ENCODE measurements at regions not wholly inside any gene's neighbourhood (a gene's known extent, or its start where the extent isn't known, plus 50 kb on each side); places are given as distances from the start of the nearest gene placed in this dataset.

DNA sequence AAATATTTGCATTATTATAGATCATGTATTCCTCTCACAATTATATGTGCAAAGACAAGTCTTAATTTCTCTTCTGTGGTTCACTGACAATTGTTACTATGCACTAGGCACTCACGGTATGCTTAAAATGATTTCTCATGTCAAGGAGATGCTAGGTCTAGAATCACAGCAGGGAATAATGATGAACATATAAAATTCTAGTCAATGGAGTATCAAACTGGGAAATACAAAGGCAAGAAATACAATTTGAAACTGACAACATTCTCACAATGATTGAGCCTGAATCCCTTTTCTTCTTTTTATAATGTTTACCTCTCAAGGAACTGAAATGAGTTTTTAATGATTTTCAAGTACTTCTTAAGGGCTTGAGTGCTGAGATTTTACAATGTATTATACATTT, 302.3 kb upstream of the GRAMD2B start:
- TF ChIP-seq, protein P1, sequence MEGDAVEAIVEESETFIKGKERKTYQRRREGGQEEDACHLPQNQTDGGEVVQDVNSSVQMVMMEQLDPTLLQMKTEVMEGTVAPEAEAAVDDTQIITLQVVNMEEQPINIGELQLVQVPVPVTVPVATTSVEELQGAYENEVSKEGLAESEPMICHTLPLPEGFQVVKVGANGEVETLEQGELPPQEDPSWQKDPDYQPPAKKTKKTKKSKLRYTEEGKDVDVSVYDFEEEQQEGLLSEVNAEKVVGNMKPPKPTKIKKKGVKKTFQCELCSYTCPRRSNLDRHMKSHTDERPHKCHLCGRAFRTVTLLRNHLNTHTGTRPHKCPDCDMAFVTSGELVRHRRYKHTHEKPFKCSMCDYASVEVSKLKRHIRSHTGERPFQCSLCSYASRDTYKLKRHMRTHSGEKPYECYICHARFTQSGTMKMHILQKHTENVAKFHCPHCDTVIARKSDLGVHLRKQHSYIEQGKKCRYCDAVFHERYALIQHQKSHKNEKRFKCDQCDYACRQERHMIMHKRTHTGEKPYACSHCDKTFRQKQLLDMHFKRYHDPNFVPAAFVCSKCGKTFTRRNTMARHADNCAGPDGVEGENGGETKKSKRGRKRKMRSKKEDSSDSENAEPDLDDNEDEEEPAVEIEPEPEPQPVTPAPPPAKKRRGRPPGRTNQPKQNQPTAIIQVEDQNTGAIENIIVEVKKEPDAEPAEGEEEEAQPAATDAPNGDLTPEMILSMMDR (IDR thresholded peaks at IDR 0.05): no peak
- TF ChIP-seq POLR2A (IDR thresholded peaks at IDR 0.05): no peak
- no peak overlapping the region for H3K27ac ChIP-seq
- DNase-seq: no peak
- 90 to 100% (median 95%) methylated on average over 1 of the region's 1 CpG for WGBS, 4 donors
- H3K36me3 ChIP-seq: no peaks in the 10 kb centered on the region
- no peaks in the 10 kb centered on the region for H3K9me3 ChIP-seq
- H3K4me1 ChIP-seq: peaks cover 0 to 9% (median 0%) of the 10 kb centered on the region in 12 donors
- no peak for ATAC-seq
- H3K27me3 ChIP-seq: no peaks in the 10 kb centered on the region
- intact Hi-C loops (cut with DNase I): no loop called here
- H3K4me3 ChIP-seq: no peak overlapping the region

DNA sequence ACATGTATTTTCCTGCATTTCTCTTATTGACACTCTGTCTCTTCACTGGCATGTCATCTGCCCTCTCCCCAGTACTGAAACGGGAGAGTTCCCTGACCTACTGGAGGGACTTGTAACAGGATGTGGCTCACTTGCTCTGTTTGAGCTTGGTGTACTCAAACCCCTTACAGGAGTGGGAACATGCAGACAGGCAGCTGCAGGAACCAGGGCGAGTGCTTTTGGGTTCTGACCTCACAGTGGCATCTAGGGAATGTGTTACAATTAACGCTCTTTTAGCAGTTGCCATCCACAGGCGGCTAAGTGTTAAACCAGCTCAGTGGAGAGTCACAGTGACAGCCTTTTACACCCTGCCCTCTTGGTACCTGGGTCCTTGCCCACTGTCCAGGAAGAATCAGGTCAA, 300.3 kb upstream of the GRAMD2B start:
- TF ChIP-seq, protein P1 (IDR thresholded peaks at IDR 0.05): no peak
- no peak for TF ChIP-seq POLR2A (IDR thresholded peaks at IDR 0.05)
- ATAC-seq: peak in 2 of 4 donors; percentile 11 to 27
- Histone ChIP-seq H3K27ac (no peak overlapping the region), H3K36me3 (no peaks in the 10 kb centered on the region), H3K9me3 (no peaks in the 10 kb centered on the region), H3K27me3 (no peaks in the 10 kb centered on the region), H3K4me3 (no peak overlapping the region), H3K4me1 (peaks cover 0 to 9% (median 0%) of the 10 kb centered on the region in 12 donors)
- DNase-seq: no peak
- WGBS, 4 donors: 38 to 57% (median 50%) methylated on average over 4 of the region's 4 CpGs
- intact Hi-C loops (cut with DNase I): no loop called here

DNA sequence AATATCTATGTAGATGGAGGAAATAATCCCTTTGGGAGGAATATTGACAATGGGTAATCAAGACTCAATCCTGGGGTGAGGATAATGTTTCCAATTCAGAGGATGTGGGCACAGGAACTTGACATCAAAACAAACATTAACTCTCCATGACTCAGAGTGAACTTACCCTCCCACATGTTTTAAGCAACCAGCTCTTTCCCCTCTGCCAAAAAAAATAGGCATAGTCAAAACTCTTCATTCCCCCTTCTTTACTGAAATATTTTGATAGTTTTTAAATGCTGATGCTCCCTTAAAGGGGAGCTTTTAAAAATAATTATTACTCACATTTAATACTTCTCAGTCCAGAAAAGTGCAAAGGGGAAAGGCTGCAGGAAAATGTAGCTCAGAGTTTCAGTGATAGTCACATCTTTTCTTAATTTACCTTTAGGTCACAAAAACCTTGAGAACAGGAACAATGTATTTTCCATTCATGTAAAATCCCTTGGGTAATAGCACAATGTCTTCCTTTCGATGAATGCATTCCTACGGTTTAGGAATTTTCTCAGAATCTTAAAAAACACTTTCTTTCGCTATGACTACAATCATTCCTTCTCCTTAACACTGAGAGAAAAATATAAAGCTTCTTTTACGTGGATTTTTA, 298.4 kb upstream of the GRAMD2B start:
- no peaks in the 10 kb centered on the region for H3K36me3 ChIP-seq
- H3K27me3 ChIP-seq: no peaks in the 10 kb centered on the region
- H3K4me3 ChIP-seq: no peak overlapping the region
- WGBS, 4 donors: 63 to 68% (median 65%) methylated on average over 4 of the region's 4 CpGs
- intact Hi-C loops (cut with DNase I): no loop called here
- TF ChIP-seq POLR2A (IDR thresholded peaks at IDR 0.05): no peak
- TF ChIP-seq, protein P1 (IDR thresholded peaks at IDR 0.05): no peak
- H3K4me1 ChIP-seq: peaks cover 0 to 9% (median 0%) of the 10 kb centered on the region in 12 donors
- ATAC-seq (no peak), DNase-seq (no peak)
- H3K27ac ChIP-seq: no peak overlapping the region
- no peaks in the 10 kb centered on the region for H3K9me3 ChIP-seq

DNA sequence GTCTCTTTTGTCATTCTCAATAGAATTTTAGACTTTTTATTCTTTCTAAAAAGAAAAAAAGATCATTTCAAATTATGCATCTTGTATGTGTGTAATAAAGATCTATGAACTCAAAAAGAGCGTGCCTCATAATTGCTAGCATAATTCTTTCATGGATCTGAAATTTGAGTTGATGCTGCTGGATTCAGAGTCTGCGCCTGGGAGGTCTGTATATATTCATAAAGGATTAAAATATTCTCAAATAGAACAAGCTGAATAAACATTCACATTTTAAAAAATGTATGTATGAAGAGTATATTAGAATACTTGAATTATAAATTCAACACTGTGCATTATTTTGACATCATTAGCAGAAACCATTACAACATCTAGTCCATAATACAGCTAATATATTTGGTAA, 297.8 kb upstream of the GRAMD2B start:
- intact Hi-C loops (cut with DNase I): no loop called here
- H3K4me1 ChIP-seq: peaks cover 0 to 9% (median 0%) of the 10 kb centered on the region in 12 donors
- no peak overlapping the region for H3K27ac ChIP-seq
- H3K36me3 ChIP-seq: no peaks in the 10 kb centered on the region
- H3K4me3 ChIP-seq: no peak overlapping the region
- TF ChIP-seq, protein P1 (IDR thresholded peaks at IDR 0.05): no peak
- TF ChIP-seq POLR2A (IDR thresholded peaks at IDR 0.05): no peak
- H3K27me3 ChIP-seq: no peaks in the 10 kb centered on the region
- H3K9me3 ChIP-seq: peaks cover 0 to 1% (median 0%) of the 10 kb centered on the region in 12 donors
- DNase-seq: no peak
- ATAC-seq: no peak
- 93 to 96% (median 96%) methylated on average over 2 of the region's 2 CpGs for WGBS, 4 donors
